ENCODE measurements at regions not wholly inside any gene's neighbourhood (a gene's known extent, or its start where the extent isn't known, plus 50 kb on each side); places are given as distances from the start of the nearest gene placed in this dataset.

DNA sequence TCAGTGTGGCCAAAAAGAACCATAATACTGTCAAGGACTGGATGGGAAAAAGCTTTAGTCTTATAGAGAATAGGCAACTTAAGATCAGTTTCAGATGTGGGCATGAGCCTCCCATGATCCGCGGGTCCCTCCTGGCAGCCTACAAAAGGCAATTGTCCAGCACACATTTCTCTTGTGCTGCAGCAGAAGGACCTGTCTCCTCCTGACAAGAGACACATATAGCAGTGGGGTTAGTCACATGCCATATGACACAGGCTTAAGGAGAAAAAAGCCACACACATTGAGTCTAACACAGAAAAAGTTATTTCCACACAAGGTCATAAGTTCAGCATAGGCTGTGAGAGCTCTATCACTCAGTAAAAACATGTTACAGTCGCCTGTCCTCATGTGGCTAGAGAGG is 1378.7 kb upstream of the PRR20A start:
- H3K4me3 ChIP-seq (ENCODE audit: low read depth, low read length): no peak overlapping the region
- no peak for DNase-seq (ENCODE audit: low read depth)
- TF ChIP-seq CTCF (IDR thresholded peaks at IDR 0.05; ENCODE audit: low read depth, low read length, missing control alignments): no peak

DNA sequence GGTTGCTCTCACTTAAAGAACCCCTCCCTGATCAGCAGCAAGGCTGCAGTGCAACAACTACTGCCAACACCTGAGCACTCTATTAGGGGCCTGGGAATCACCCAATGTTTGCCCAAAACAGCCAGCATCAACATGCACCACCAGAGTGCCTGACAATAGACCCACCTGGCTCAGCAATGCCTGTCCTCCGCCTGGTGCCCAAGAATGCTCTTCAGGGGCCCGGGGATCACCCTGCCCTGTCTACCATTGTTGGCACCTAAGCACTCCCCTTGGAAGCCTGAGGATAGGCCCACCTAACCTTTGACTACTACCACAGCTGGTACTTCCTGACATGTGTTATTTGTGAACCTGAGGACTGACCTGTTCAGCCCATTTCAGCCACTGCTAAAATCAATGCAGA is 1363.1 kb upstream of the PRR20A start:
- no peak for TF ChIP-seq CTCF (IDR thresholded peaks at IDR 0.05; ENCODE audit: low read depth, low read length, missing control alignments)
- no peak overlapping the region for H3K4me3 ChIP-seq (ENCODE audit: low read depth, low read length)
- no peak for DNase-seq (ENCODE audit: low read depth)

DNA sequence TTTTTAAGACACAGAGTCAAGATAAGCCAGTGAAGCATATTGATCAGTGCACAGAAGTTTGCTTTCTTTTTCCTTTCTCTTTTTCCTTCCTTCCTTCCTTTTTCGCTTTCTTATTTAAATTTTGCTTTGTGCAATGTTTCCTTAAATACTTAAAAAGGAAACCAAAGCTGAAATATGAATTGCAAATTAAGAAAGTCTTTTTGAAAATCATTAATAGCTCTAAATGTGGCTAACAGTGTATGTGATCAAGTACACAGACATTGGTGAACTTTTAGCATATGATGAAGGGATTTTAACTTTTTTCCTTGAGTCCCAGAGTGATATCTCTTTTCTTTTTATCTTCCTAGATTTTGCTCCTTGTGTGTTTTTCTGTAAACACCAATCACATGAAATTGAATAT is 1356.9 kb upstream of the PRR20A start:
- no peak for DNase-seq (ENCODE audit: low read depth)
- no peak for TF ChIP-seq CTCF (IDR thresholded peaks at IDR 0.05; ENCODE audit: low read depth, low read length, missing control alignments)
- H3K4me3 ChIP-seq (ENCODE audit: low read depth, low read length): no peak overlapping the region

GRCh38 chr13:55788548-55788947 is 1352.2 kb upstream of the PRR20A start:
- no peak for DNase-seq (ENCODE audit: low read depth)
- TF ChIP-seq CTCF (IDR thresholded peaks at IDR 0.05; ENCODE audit: low read depth, low read length, missing control alignments): no peak

GRCh38 chr13:55792544-55793193 is 1348.0 kb upstream of the PRR20A start:
- no peak for TF ChIP-seq CTCF (IDR thresholded peaks at IDR 0.05; ENCODE audit: low read depth, low read length, missing control alignments)
- H3K4me3 ChIP-seq (ENCODE audit: low read depth, low read length): no peak overlapping the region
- DNase-seq (ENCODE audit: low read depth): no peak

More at GRCh38 chr13:55788548-55788947, 1352.2 kb upstream of the PRR20A start:
- H3K4me3 ChIP-seq (ENCODE audit: low read depth, low read length): no peak overlapping the region

DNA sequence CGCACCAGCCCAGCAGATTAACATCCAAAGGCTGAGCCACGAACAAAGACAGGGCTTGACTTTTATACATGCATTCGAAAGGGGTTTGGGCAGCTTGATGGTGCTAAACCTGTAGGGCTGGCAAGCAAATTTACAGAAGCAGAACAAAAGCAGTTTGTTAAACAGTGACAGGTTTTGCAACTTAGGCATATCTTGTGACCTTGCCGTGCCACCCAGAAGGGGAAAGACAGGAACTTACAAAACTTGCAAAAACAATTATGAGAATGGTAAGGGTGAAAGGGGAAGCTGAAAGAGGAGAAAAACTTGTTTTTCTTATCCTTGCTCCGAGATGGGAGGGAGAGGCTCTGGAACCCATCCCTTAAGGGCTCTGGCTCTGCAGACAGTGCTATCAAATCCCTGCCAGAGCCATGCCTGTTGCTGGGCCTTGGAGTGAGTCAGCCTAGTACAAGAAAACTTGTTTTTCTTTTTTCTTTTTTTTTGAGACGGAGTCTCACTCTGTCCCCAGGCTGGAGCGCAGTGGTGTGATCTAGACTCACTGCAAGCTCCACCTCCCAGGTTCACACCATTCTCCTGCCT is 1325.2 kb upstream of the PRR20A start:
- DNase-seq (ENCODE audit: low read depth): no peak
- no peak overlapping the region for H3K4me3 ChIP-seq (ENCODE audit: low read depth, low read length)
- TF ChIP-seq CTCF (IDR thresholded peaks at IDR 0.05; ENCODE audit: low read depth, low read length, missing control alignments): no peak
